Calu3 (cell line): ENCODE measurements at regions not wholly inside any gene's neighbourhood (a gene's known extent, or its start where the extent isn't known, plus 50 kb on each side); places are given as distances from the start of the nearest gene placed in this dataset.

Source experiments
- BruUV-seq: library from RNA; stranded (reverse); fragments of 400-500 nt; replicated peaks from 2 replicates; lab custom pipeline; 2021; lab: Mats Ljungman, UMichigan
- CTCF ChIA-PET: fragments of 300-600 bp; sonication (Branson Sonifier 250); formaldehyde crosslinking; loops from one replicate; lab custom pipeline; 2022; ENCODE audit warnings: antibody characterized with exemption; lab: Charles Lee
- DNase-seq: peaks from one replicate; pipeline ENCODE4 v3.0.0; 2022
- H3K27ac Mint-ChIP-seq: one replicate; pipeline ENCODE4 v1.8.0; 2022; ENCODE audit warnings: mixed read lengths; ENCODE audit not compliant: unreplicated experiment
- H3K27me3 Mint-ChIP-seq: one replicate; pipeline ENCODE4 v1.8.0; 2022; ENCODE audit warnings: mixed read lengths; ENCODE audit not compliant: unreplicated experiment
- H3K36me3 Mint-ChIP-seq: one replicate; pipeline ENCODE4 v1.8.0; 2022; ENCODE audit warnings: mild to moderate bottlenecking, moderate library complexity, mixed read lengths; ENCODE audit not compliant: insufficient read depth, unreplicated experiment
- H3K4me1 Mint-ChIP-seq: one replicate; pipeline ENCODE4 v1.8.0; 2022; ENCODE audit warnings: mild to moderate bottlenecking, low read depth, mixed read lengths; ENCODE audit not compliant: unreplicated experiment
- H3K4me3 Mint-ChIP-seq: one replicate; pipeline ENCODE4 v1.8.0; 2022; ENCODE audit warnings: mild to moderate bottlenecking, low read depth, moderate library complexity, mixed read lengths; ENCODE audit not compliant: unreplicated experiment
- H3K9me3 Mint-ChIP-seq: one replicate; pipeline ENCODE4 v1.8.0; 2022; ENCODE audit warnings: low read depth, mixed read lengths; ENCODE audit not compliant: unreplicated experiment
- intact Hi-C: fragments of 100-400 bp; cut with micrococcal nuclease; formaldehyde crosslinking; loops from one replicate; pipeline ENCODE4 v1.10.0; 2022; ENCODE audit not compliant: unreplicated experiment
- TF ChIP-seq, protein P1 (sequence below): fragments of 200-600 bp; IDR thresholded peaks from one replicate; pipeline ENCODE4 v1.8.0; 2022; ENCODE audit warnings: antibody characterized with exemption; ENCODE audit not compliant: unreplicated experiment

DNA sequence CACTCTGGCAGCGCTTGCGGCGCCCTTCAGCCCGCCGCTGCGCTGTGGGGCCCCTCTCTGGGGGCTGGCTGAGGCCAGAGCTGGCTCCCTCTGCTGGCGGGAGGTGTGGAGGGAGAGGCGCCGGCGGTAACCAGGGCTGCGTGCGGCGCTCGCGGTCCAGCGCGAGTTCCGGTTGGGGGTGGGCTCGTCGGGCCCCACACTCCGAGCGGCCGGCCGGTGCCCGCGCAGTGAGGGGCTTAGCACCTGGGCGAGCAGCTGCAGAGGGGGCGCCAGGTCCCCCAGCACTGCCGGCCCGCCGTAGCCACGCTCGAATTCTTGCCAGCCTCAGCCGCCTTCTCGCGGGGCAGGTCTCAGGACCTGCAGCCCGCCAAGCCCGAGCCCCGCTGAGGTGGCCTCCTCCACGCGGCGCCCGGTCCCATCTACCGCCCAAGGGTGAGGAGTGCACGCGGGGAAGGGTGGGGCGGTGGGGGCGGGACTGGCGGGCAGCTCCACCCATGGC lies 879.0 kb upstream of the SLITRK5 start:
- Mint-ChIP-seq H3K27ac (no peak overlapping the region), H3K4me1 (no peaks in the 10 kb centered on the region), H3K9me3 (peaks cover 9% of the 10 kb centered on the region), H3K27me3 (no peaks in the 10 kb centered on the region), H3K4me3 (no peak overlapping the region), H3K36me3 (no peaks in the 10 kb centered on the region)
- DNase-seq: no peak
- intact Hi-C loops: no loop called here
- CTCF ChIA-PET: no interaction called here
- BruUV-seq: no TSS peak
- TF ChIP-seq, protein P1, sequence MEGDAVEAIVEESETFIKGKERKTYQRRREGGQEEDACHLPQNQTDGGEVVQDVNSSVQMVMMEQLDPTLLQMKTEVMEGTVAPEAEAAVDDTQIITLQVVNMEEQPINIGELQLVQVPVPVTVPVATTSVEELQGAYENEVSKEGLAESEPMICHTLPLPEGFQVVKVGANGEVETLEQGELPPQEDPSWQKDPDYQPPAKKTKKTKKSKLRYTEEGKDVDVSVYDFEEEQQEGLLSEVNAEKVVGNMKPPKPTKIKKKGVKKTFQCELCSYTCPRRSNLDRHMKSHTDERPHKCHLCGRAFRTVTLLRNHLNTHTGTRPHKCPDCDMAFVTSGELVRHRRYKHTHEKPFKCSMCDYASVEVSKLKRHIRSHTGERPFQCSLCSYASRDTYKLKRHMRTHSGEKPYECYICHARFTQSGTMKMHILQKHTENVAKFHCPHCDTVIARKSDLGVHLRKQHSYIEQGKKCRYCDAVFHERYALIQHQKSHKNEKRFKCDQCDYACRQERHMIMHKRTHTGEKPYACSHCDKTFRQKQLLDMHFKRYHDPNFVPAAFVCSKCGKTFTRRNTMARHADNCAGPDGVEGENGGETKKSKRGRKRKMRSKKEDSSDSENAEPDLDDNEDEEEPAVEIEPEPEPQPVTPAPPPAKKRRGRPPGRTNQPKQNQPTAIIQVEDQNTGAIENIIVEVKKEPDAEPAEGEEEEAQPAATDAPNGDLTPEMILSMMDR: no peak

- Mint-ChIP-seq H3K36me3 (no peaks in the 10 kb centered on the region), H3K27ac (no peak overlapping the region), H3K4me1 (no peaks in the 10 kb centered on the region), H3K4me3 (no peak overlapping the region), H3K27me3 (no peaks in the 10 kb centered on the region), H3K9me3 (peaks cover 6% of the 10 kb centered on the region)
- TF ChIP-seq, protein P1: no peak
- CTCF ChIA-PET: no interaction called here
- intact Hi-C loops: no loop called here
- no TSS peak for BruUV-seq
- DNase-seq: no peak
Measured at GRCh38 chr13:86795858-86796257, 875.3 kb upstream of the SLITRK5 start.

GRCh38 chr13:86810361-86810760 lies 860.8 kb upstream of the SLITRK5 start:
- Mint-ChIP-seq H3K36me3 (no peaks in the 10 kb centered on the region), H3K4me3 (no peak overlapping the region), H3K27ac (no peak overlapping the region), H3K9me3 (peaks cover 2% of the 10 kb centered on the region), H3K27me3 (no peaks in the 10 kb centered on the region), H3K4me1 (no peaks in the 10 kb centered on the region)
- CTCF ChIA-PET: no interaction called here
- intact Hi-C loops: no loop called here
- TF ChIP-seq, protein P1: no peak
- no TSS peak for BruUV-seq
- no peak for DNase-seq

DNA sequence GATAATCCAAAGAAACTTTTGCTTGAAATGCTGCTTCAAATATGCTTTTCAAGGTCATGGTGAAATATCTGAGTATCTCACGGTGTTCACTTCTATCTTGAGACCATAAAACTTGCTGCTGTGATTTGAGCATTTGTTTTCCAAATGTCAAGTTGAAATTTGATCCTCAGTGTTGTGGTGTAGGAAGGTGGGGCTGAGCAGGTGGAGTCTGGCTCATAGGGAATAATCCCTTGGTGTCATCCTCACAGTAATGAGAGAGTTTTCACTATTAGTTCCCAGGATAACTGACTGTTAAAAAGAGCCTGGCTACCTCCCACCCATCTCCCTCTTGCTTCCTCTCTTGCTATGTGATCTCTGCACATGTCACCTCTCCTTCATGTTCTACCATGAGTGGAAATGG lies 858.0 kb upstream of the SLITRK5 start:
- Mint-ChIP-seq H3K4me1 (no peaks in the 10 kb centered on the region), H3K9me3 (peaks cover 2% of the 10 kb centered on the region), H3K36me3 (no peaks in the 10 kb centered on the region), H3K27me3 (no peaks in the 10 kb centered on the region), H3K27ac (no peak overlapping the region), H3K4me3 (no peak overlapping the region)
- TF ChIP-seq, protein P1: no peak
- CTCF ChIA-PET: no interaction called here
- intact Hi-C loops: no loop called here
- BruUV-seq: no TSS peak
- DNase-seq: no peak
